ENCODE measurements at regions not wholly inside any gene's neighbourhood (a gene's known extent, or its start where the extent isn't known, plus 50 kb on each side); places are given as distances from the start of the nearest gene placed in this dataset.

- H3K4me2 ChIP-seq (ENCODE audit: low read depth, low read length): no peak overlapping the region
- no peaks in the 10 kb centered on the region for H4K20me1 ChIP-seq (ENCODE audit: insufficient read depth, low read length)
- H3K27ac ChIP-seq (ENCODE audit: low read length): no peak overlapping the region
These were observed 74.3 kb downstream of the RFLNA start for GRCh38 chr12:124369055-124369826.

DNA sequence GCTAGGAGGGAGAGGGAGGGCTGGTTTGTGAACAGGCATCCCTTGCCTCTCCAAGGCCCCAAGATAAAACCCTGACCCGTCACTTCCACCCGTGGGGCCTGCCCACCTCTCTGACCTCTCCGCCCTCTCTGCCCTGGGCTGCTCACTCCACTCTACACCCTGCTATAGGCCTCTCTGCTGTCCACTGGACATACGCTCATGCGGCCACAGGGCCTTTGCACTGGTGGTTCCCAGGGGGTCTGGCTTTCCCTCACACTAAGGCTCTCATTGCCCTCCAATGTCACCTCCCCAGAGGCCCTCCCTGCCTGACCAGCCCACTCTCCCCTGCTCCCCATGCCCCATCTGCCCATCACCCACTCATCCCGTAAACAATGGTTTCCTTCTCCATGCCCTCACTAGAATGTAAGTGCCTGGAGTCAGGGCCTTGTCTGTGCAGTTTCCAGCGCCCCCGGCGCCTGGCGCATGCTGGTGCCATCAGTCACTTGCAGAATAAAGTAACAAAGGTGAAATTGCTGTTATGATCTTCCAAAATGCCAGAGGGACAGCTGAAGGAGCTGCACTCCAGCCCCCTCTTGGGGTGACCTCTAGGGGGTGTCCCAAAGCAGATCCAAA is 73.6 kb downstream of the RFLNA start:
- Histone ChIP-seq H3K4me3 (ENCODE audit: low read length) (no peak overlapping the region), H3K9ac (ENCODE audit: low read length) (no peak overlapping the region), H3K9me2 (replicated peaks; ENCODE audit: insufficient read depth, low read length) (no peaks in the 10 kb centered on the region), H2AFZ (ENCODE audit: low read length) (no peak overlapping the region), H3K9me3 (replicated peaks; ENCODE audit: insufficient read depth, low read length) (no peaks in the 10 kb centered on the region), H3K27me3 (replicated peaks; ENCODE audit: insufficient read depth, low read length) (no peaks in the 10 kb centered on the region), H3K27ac (ENCODE audit: low read length) (no peak overlapping the region), H3K79me2 (ENCODE audit: low read length) (no peaks in the 10 kb centered on the region; the same call in 1 of the 2 replicates), H3K4me2 (ENCODE audit: low read depth, low read length) (no peak overlapping the region), H3K36me3 (replicated peaks; ENCODE audit: insufficient read depth, low read length) (no peaks in the 10 kb centered on the region), H3K4me1 (ENCODE audit: low read length) (no peaks in the 10 kb centered on the region), H3F3A (ENCODE audit: insufficient read depth, low read length) (no peaks in the 10 kb centered on the region), H4K20me1 (ENCODE audit: insufficient read depth, low read length) (no peaks in the 10 kb centered on the region)
- no peak for TF ChIP-seq EZH2phosphoT487 (IDR thresholded peaks at IDR 0.05; ENCODE audit: low read length)
- TF ChIP-seq, protein P1, sequence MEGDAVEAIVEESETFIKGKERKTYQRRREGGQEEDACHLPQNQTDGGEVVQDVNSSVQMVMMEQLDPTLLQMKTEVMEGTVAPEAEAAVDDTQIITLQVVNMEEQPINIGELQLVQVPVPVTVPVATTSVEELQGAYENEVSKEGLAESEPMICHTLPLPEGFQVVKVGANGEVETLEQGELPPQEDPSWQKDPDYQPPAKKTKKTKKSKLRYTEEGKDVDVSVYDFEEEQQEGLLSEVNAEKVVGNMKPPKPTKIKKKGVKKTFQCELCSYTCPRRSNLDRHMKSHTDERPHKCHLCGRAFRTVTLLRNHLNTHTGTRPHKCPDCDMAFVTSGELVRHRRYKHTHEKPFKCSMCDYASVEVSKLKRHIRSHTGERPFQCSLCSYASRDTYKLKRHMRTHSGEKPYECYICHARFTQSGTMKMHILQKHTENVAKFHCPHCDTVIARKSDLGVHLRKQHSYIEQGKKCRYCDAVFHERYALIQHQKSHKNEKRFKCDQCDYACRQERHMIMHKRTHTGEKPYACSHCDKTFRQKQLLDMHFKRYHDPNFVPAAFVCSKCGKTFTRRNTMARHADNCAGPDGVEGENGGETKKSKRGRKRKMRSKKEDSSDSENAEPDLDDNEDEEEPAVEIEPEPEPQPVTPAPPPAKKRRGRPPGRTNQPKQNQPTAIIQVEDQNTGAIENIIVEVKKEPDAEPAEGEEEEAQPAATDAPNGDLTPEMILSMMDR (IDR thresholded peaks at IDR 0.05; ENCODE audit: low read length): no peak
- no peak for TF ChIP-seq EZH2 (optimal IDR thresholded peaks at IDR 0.05; ENCODE audit: low read depth, low read length)
- DNase-seq: no peak

More at GRCh38 chr12:124369055-124369826, 74.3 kb downstream of the RFLNA start:
- H3K27me3 ChIP-seq (replicated peaks; ENCODE audit: insufficient read depth, low read length): no peaks in the 10 kb centered on the region
- no peaks in the 10 kb centered on the region; the same call in 1 of the 2 replicates for H3K79me2 ChIP-seq (ENCODE audit: low read length)
- no peak for TF ChIP-seq EZH2 (optimal IDR thresholded peaks at IDR 0.05; ENCODE audit: low read depth, low read length)
- no peak for TF ChIP-seq EZH2phosphoT487 (IDR thresholded peaks at IDR 0.05; ENCODE audit: low read length)
- TF ChIP-seq, protein P1 (IDR thresholded peaks at IDR 0.05; ENCODE audit: low read length): no peak
- H3K36me3 ChIP-seq (replicated peaks; ENCODE audit: insufficient read depth, low read length): no peaks in the 10 kb centered on the region
- no peak overlapping the region for H2AFZ ChIP-seq (ENCODE audit: low read length)
- no peaks in the 10 kb centered on the region for H3F3A ChIP-seq (ENCODE audit: insufficient read depth, low read length)
- no peak for DNase-seq
- H3K9me3 ChIP-seq (replicated peaks; ENCODE audit: insufficient read depth, low read length): no peaks in the 10 kb centered on the region
- H3K9me2 ChIP-seq (replicated peaks; ENCODE audit: insufficient read depth, low read length): no peaks in the 10 kb centered on the region
- no peak overlapping the region for H3K4me3 ChIP-seq (ENCODE audit: low read length)
- H3K9ac ChIP-seq (ENCODE audit: low read length): no peak overlapping the region
- H3K4me1 ChIP-seq (ENCODE audit: low read length): no peaks in the 10 kb centered on the region

- Histone ChIP-seq H3F3A (ENCODE audit: insufficient read depth, low read length) (no peaks in the 10 kb centered on the region), H3K9me3 (replicated peaks; ENCODE audit: insufficient read depth, low read length) (no peaks in the 10 kb centered on the region), H3K4me2 (ENCODE audit: low read depth, low read length) (no peak overlapping the region), H3K79me2 (ENCODE audit: low read length) (no peaks in the 10 kb centered on the region; the same call in 1 of the 2 replicates), H3K27me3 (replicated peaks; ENCODE audit: insufficient read depth, low read length) (no peaks in the 10 kb centered on the region), H2AFZ (ENCODE audit: low read length) (no peak overlapping the region), H3K4me3 (ENCODE audit: low read length) (no peak overlapping the region), H4K20me1 (ENCODE audit: insufficient read depth, low read length) (no peaks in the 10 kb centered on the region), H3K4me1 (ENCODE audit: low read length) (no peaks in the 10 kb centered on the region), H3K27ac (ENCODE audit: low read length) (no peak overlapping the region), H3K9me2 (replicated peaks; ENCODE audit: insufficient read depth, low read length) (no peaks in the 10 kb centered on the region), H3K9ac (ENCODE audit: low read length) (no peak overlapping the region), H3K36me3 (replicated peaks; ENCODE audit: insufficient read depth, low read length) (no peaks in the 10 kb centered on the region)
- DNase-seq: no peak
- TF ChIP-seq EZH2 (optimal IDR thresholded peaks at IDR 0.05; ENCODE audit: low read depth, low read length) (no peak), EZH2phosphoT487 (IDR thresholded peaks at IDR 0.05; ENCODE audit: low read length) (no peak)
- TF ChIP-seq, protein P1 (IDR thresholded peaks at IDR 0.05; ENCODE audit: low read length): no peak
These were observed 71.0 kb downstream of the RFLNA start for GRCh38 chr12:124365726-124366430.
